ENCODE measurements at regions not wholly inside any gene's neighbourhood (a gene's known extent, or its start where the extent isn't known, plus 50 kb on each side); places are given as distances from the start of the nearest gene placed in this dataset.
"Not testable (repeated sequence)": the region's sequence is repeated elsewhere in the genome, so short reads cannot be mapped to it uniquely, and the experiment has no call there.

- Histone ChIP-seq H3K9ac (ENCODE audit: low read depth, low read length) (no peak overlapping the region), H2BK15ac (ENCODE audit: low read depth, low read length) (no peak overlapping the region), H2AK5ac (ENCODE audit: low read depth, low read length) (no peak overlapping the region), H4K5ac (ENCODE audit: low read depth, low read length) (no peak overlapping the region), H4K8ac (ENCODE audit: low read depth in 2 of 2, low read length in 2 of 2) (no peak overlapping the region), H2BK20ac (ENCODE audit: low read depth, low read length) (no peak overlapping the region), H3K36me3 (ENCODE audit: control insufficient read depth, insufficient read depth, low read length) (no peaks in the 10 kb centered on the region), H3K23ac (ENCODE audit: low read depth, low read length) (no peak overlapping the region), H3K27me3 (ENCODE audit: control insufficient read depth, insufficient read depth, low read length) (no peaks in the 10 kb centered on the region), H2AK9ac (replicated peaks; ENCODE audit: low read depth, low read length, poor library complexity) (no peak overlapping the region), H3K4me3 (ENCODE audit: insufficient read depth, low read depth, low read length) (no peak overlapping the region), H3K4me2 (ENCODE audit: low read depth, low read length) (no peak overlapping the region), H3K9me1 (ENCODE audit: insufficient read depth, low read length) (no peaks in the 10 kb centered on the region), H4K91ac (ENCODE audit: insufficient read depth, low read depth, low read length) (no peak overlapping the region), H3K4ac (ENCODE audit: low read depth, low read length) (no peak overlapping the region), H3K18ac (ENCODE audit: low read depth, low read length) (no peak overlapping the region), H3K56ac (ENCODE audit: extremely low read depth, insufficient read depth, low read length) (no peak overlapping the region), H3K9me3 (ENCODE audit: control insufficient read depth, insufficient read depth, low read length) (no peaks in the 10 kb centered on the region), H2BK5ac (ENCODE audit: low read depth, low read length, poor library complexity, severe bottlenecking) (no peak overlapping the region), H2BK120ac (ENCODE audit: low read depth, low read length) (no peak overlapping the region), H4K20me1 (ENCODE audit: insufficient read depth, low read length) (no peaks in the 10 kb centered on the region), H2AFZ (replicated peaks; ENCODE audit: low read length, poor library complexity) (no peak overlapping the region), H3K27ac (ENCODE audit: insufficient read depth, low read length) (no peak overlapping the region), H3K79me1 (ENCODE audit: low read depth in 1 of 2, low read length in 2 of 2) (no peaks in the 10 kb centered on the region), H3K4me1 (ENCODE audit: control insufficient read depth, insufficient read depth, low read length) (no peaks in the 10 kb centered on the region), H3K14ac (replicated peaks; ENCODE audit: low read depth, low read length) (no peak overlapping the region)
- POLR2A ChIA-PET (ENCODE audit: unreplicated experiment) = no interaction called here
- intact Hi-C loops (cut with micrococcal nuclease) = no loop called here
- no CpG with 5 or more reads among the region's 3 CpGs for WGBS, 2 experiments (ENCODE audit: extremely low coverage in 2 of 2, insufficient read length in 1 of 2)
- CTCF ChIA-PET = no interaction called here
- no peak for TF ChIP-seq MAFK (IDR thresholded peaks at IDR 0.05; ENCODE audit: low read depth, low read length)
- TF ChIP-seq RCOR1 (IDR thresholded peaks at IDR 0.05; ENCODE audit: insufficient replicate concordance, low read length) = no peak
- TF ChIP-seq NFE2L2 (IDR thresholded peaks at IDR 0.05; ENCODE audit: low read depth, low read length) = no peak
- TF ChIP-seq CEBPB (IDR thresholded peaks at IDR 0.05; ENCODE audit: low read depth, low read length) = no peak
- no peak for TF ChIP-seq ELK1 (IDR thresholded peaks at IDR 0.05; ENCODE audit: borderline replicate concordance, low read depth, low read length)
- no peak for TF ChIP-seq MAZ (IDR thresholded peaks at IDR 0.05; ENCODE audit: borderline replicate concordance, low read depth, low read length)
- no peak for TF ChIP-seq BHLHE40 (IDR thresholded peaks at IDR 0.05; ENCODE audit: low read depth, low read length)
- ATAC-seq (ENCODE audit: low read depth) (no peak), DNase-seq (no peak)
- in situ Hi-C loops (cut with MboI; ENCODE audit: low sequenced_read_pairs) = no loop called here
- dilution Hi-C loops (cut with HindIII; ENCODE audit: low sequenced_read_pairs, unreplicated experiment) = no loop called here
- BruUV-seq (replicated peaks) = no TSS peak
Observed at GRCh38 chr5:103679873-103680272, 117.3 kb upstream of the NUDT12 start.

GRCh38 chr5:103676198-103676597 lies 113.6 kb upstream of the NUDT12 start:
- H3K36me3 ChIP-seq (ENCODE audit: control insufficient read depth, insufficient read depth, low read length); H2AK5ac ChIP-seq (ENCODE audit: low read depth, low read length); H4K91ac ChIP-seq (ENCODE audit: insufficient read depth, low read depth, low read length); H3K79me1 ChIP-seq (ENCODE audit: low read depth in 1 of 2, low read length in 2 of 2); H3K27me3 ChIP-seq (ENCODE audit: control insufficient read depth, insufficient read depth, low read length); H3K14ac ChIP-seq (replicated peaks; ENCODE audit: low read depth, low read length); H4K20me1 ChIP-seq (ENCODE audit: insufficient read depth, low read length); H3K9me3 ChIP-seq (ENCODE audit: control insufficient read depth, insufficient read depth, low read length); ATAC-seq (ENCODE audit: low read depth); H2AK9ac ChIP-seq (replicated peaks; ENCODE audit: low read depth, low read length, poor library complexity); H3K4ac ChIP-seq (ENCODE audit: low read depth, low read length); H3K23ac ChIP-seq (ENCODE audit: low read depth, low read length); H3K9me1 ChIP-seq (ENCODE audit: insufficient read depth, low read length); intact Hi-C loops (cut with micrococcal nuclease); H3K56ac ChIP-seq (ENCODE audit: extremely low read depth, insufficient read depth, low read length); H2BK20ac ChIP-seq (ENCODE audit: low read depth, low read length); H4K5ac ChIP-seq (ENCODE audit: low read depth, low read length); H3K9ac ChIP-seq (ENCODE audit: low read depth, low read length); H3K4me1 ChIP-seq (ENCODE audit: control insufficient read depth, insufficient read depth, low read length); H2BK15ac ChIP-seq (ENCODE audit: low read depth, low read length); H3K27ac ChIP-seq (ENCODE audit: insufficient read depth, low read length); H2AFZ ChIP-seq (replicated peaks; ENCODE audit: low read length, poor library complexity); H3K4me3 ChIP-seq (ENCODE audit: insufficient read depth, low read depth, low read length); H3K18ac ChIP-seq (ENCODE audit: low read depth, low read length); H3K4me2 ChIP-seq (ENCODE audit: low read depth, low read length); POLR2A ChIA-PET (ENCODE audit: unreplicated experiment); dilution Hi-C loops (cut with HindIII; ENCODE audit: low sequenced_read_pairs, unreplicated experiment); H2BK5ac ChIP-seq (ENCODE audit: low read depth, low read length, poor library complexity, severe bottlenecking); H4K8ac ChIP-seq (ENCODE audit: low read depth in 2 of 2, low read length in 2 of 2); in situ Hi-C loops (cut with MboI; ENCODE audit: low sequenced_read_pairs); H2BK120ac ChIP-seq (ENCODE audit: low read depth, low read length); BruUV-seq (replicated peaks): not testable (repeated sequence)
- CTCF ChIA-PET = interaction anchor here (0.6 kb wide), 1 partner anchor 22 kb away, joined by 3 read pairs; no protein-coding TSS in a partner anchor
- no CpG with 5 or more reads among the region's 5 CpGs for WGBS, 2 experiments (ENCODE audit: extremely low coverage in 2 of 2, insufficient read length in 1 of 2)
- peak; percentile 72 for DNase-seq

All from IMR-90 (cell line).